GM06990 (cell line): ENCODE measurements at regions not wholly inside any gene's neighbourhood (a gene's known extent, or its start where the extent isn't known, plus 50 kb on each side); places are given as distances from the start of the nearest gene placed in this dataset.

Source experiments
- DNase-seq: peaks from one replicate; pipeline ENCODE4 v3.0.0-alpha.2; 2011; ENCODE audit not compliant: insufficient read length; ENCODE audit errors: extremely low read depth
- H3K27me3 ChIP-seq: replicated peaks from 2 replicates; pipeline ENCODE4 v1.6.0; 2011; ENCODE audit warnings: low read length; ENCODE audit not compliant: control insufficient read depth, insufficient read depth
- H3K36me3 ChIP-seq: 2 replicates; pipeline ENCODE4 v1.5.1; 2011; ENCODE audit warnings: low read length; ENCODE audit not compliant: control insufficient read depth, insufficient read depth
- H3K4me3 ChIP-seq: replicated peaks from 2 replicates; pipeline ENCODE4 v1.5.1; 2011; ENCODE audit warnings: low read depth, mild to moderate bottlenecking, control low read depth, low read length
- CTCF ChIP-seq: IDR thresholded peaks from 2 replicates; pipeline ENCODE4 v1.5.1; 2011; ENCODE audit warnings: low read length, control low read depth, mild to moderate bottlenecking, inconsistent platforms; ENCODE audit not compliant: insufficient read depth, poor library complexity, severe bottlenecking

- Histone ChIP-seq H3K27me3 (no peaks in the 10 kb centered on the region; the same call in 1 of the 2 replicates), H3K4me3 (no peak overlapping the region), H3K36me3 (no peaks in the 10 kb centered on the region)
- TF ChIP-seq CTCF: no peak
- DNase-seq: no peak
These were observed 174.9 kb upstream of the MVB12B start for GRCh38 chr9:126151686-126152134.

- Histone ChIP-seq H3K4me3 (no peak overlapping the region), H3K36me3 (no peaks in the 10 kb centered on the region), H3K27me3 (no peaks in the 10 kb centered on the region; the same call in 1 of the 2 replicates)
- no peak for DNase-seq
- TF ChIP-seq CTCF: no peak
These were observed 173.8 kb upstream of the MVB12B start for GRCh38 chr9:126152622-126153362.

- Histone ChIP-seq H3K27me3 (no peaks in the 10 kb centered on the region; the same call in 1 of the 2 replicates), H3K36me3 (no peaks in the 10 kb centered on the region), H3K4me3 (no peak overlapping the region)
- TF ChIP-seq CTCF: no peak
- DNase-seq: no peak
These were observed 173.2 kb upstream of the MVB12B start for GRCh38 chr9:126153382-126153781.

- no peaks in the 10 kb centered on the region; the same call in 1 of the 2 replicates for H3K27me3 ChIP-seq
- H3K36me3 ChIP-seq: no peaks in the 10 kb centered on the region
- H3K4me3 ChIP-seq: no peak overlapping the region
- TF ChIP-seq CTCF: no peak
- DNase-seq: no peak
These were observed 172.3 kb upstream of the MVB12B start for GRCh38 chr9:126154182-126154827.

- no peak for DNase-seq
- no peak for TF ChIP-seq CTCF
- Histone ChIP-seq H3K27me3 (no peaks in the 10 kb centered on the region; the same call in 1 of the 2 replicates), H3K4me3 (no peak overlapping the region), H3K36me3 (no peaks in the 10 kb centered on the region)
These were observed 171.8 kb upstream of the MVB12B start for GRCh38 chr9:126154869-126155268.
